Keratinocyte (primary cell): ENCODE measurements at regions not wholly inside any gene's neighbourhood (a gene's known extent, or its start where the extent isn't known, plus 50 kb on each side); places are given as distances from the start of the nearest gene placed in this dataset.

Experiments used
- DNase-seq: peaks from one replicate; pipeline ENCODE4 v3.0.0-alpha.2; 2011; ENCODE audit warnings: low read depth, missing footprints, low spot score
- FAIRE-seq: peaks from 2 replicates; lab custom pipeline; 2011; peaks lifted over from hg19 to GRCh38; lab: Jason Lieb, UNC
- H2AFZ ChIP-seq: 2 replicates; pipeline ENCODE4 v1.6.0; 2012; ENCODE audit warnings: low read length, control low read depth, inconsistent platforms; ENCODE audit not compliant: control insufficient read depth
- H3K27ac ChIP-seq: 2 replicates; pipeline ENCODE4 v1.5.1; 2011; ENCODE audit warnings: low read length; ENCODE audit not compliant: control insufficient read depth, insufficient read depth
- H3K27me3 ChIP-seq: 3 replicates; pipeline ENCODE4 v1.6.0; 2011; ENCODE audit warnings: low read length; ENCODE audit not compliant: control insufficient read depth, insufficient read depth; ENCODE audit errors: extremely low read depth
- H3K36me3 ChIP-seq, 2 experiments: 2 replicates in 1 of 2; 3 replicates in 1 of 2; pipeline ENCODE4 v1.5.1; 2011; ENCODE audit warnings: low read length in 2 of 2, mild to moderate bottlenecking in 1 of 2; ENCODE audit not compliant: control insufficient read depth in 2 of 2, insufficient read depth in 2 of 2; ENCODE audit errors: extremely low read depth in 1 of 2
- H3K4me1 ChIP-seq: 3 replicates; pipeline ENCODE4 v1.5.1; 2011; ENCODE audit warnings: low read length; ENCODE audit not compliant: control insufficient read depth, insufficient read depth; ENCODE audit errors: extremely low read depth
- H3K4me2 ChIP-seq: 3 replicates; pipeline ENCODE4 v1.6.0; 2011; ENCODE audit warnings: low read depth, low read length; ENCODE audit not compliant: control insufficient read depth, insufficient read depth; ENCODE audit errors: extremely low read depth
- H3K4me3 ChIP-seq, 3 experiments: fragments of 200-600 bp in 1 of 3; sonication (generic) in 1 of 3; 2 replicates in 2 of 3; 3 replicates in 1 of 3; pipeline ENCODE4 v1.5.1; 2011 to 2016; ENCODE audit warnings: low read length in 3 of 3, mild to moderate bottlenecking in 3 of 3, control low read depth in 2 of 3, inconsistent platforms in 1 of 3, low read depth in 1 of 3, mixed read lengths in 1 of 3, mixed run types in 1 of 3, moderate library complexity in 1 of 3; ENCODE audit not compliant: control insufficient read depth in 2 of 3, insufficient read depth in 2 of 3; ENCODE audit errors: extremely low read depth in 1 of 3
- H3K79me2 ChIP-seq: 2 replicates; pipeline ENCODE4 v1.6.0; 2012; ENCODE audit warnings: low read length; ENCODE audit not compliant: control insufficient read depth, insufficient read depth
- H3K9ac ChIP-seq: 3 replicates; pipeline ENCODE4 v1.6.0; 2011; ENCODE audit warnings: low read length; ENCODE audit not compliant: control insufficient read depth, insufficient read depth; ENCODE audit errors: extremely low read depth
- H3K9me1 ChIP-seq: 3 replicates; pipeline ENCODE4 v1.6.0; 2011; ENCODE audit warnings: low read length; ENCODE audit not compliant: control insufficient read depth, insufficient read depth; ENCODE audit errors: extremely low read depth
- H3K9me3 ChIP-seq: 2 replicates; pipeline ENCODE4 v1.5.1; 2012; ENCODE audit warnings: low read depth, low read length; ENCODE audit not compliant: control insufficient read depth
- H4K20me1 ChIP-seq: 3 replicates; pipeline ENCODE4 v1.6.0; 2011; ENCODE audit warnings: low read length; ENCODE audit not compliant: control insufficient read depth, insufficient read depth; ENCODE audit errors: extremely low read depth
- CTCF ChIP-seq, 3 experiments: IDR thresholded peaks in 1 of 3; conservative IDR thresholded peaks in 1 of 3; optimal IDR thresholded peaks in 1 of 3; 2 replicates in 2 of 3; 3 replicates in 1 of 3; pipeline versions ENCODE3 to v1.5.1; 2011; ENCODE audit warnings: low read length in 3 of 3, mild to moderate bottlenecking in 3 of 3, moderate library complexity in 2 of 3, control low read depth in 1 of 3, inconsistent platforms in 1 of 3; ENCODE audit not compliant: insufficient read depth in 2 of 3; ENCODE audit errors: extremely low read depth in 1 of 3
- EZH2 ChIP-seq: IDR thresholded peaks from one replicate; pipeline ENCODE4 v1.6.1; 2012; ENCODE audit warnings: inconsistent platforms, mild to moderate bottlenecking, low read length, moderate library complexity
- dilution Hi-C: fragments of 300-500 bp; cut with MboI; formaldehyde crosslinking; loops from one replicate; pipeline ENCODE4 v1.7.0; 2020; ENCODE audit warnings: low sequenced_read_pairs; ENCODE audit not compliant: extremely low pct_ligation_motif_present

GRCh38 chr6:147867433-147868226 is 359.1 kb downstream of the SAMD5 start:
- no peak overlapping the region for H3K4me3 ChIP-seq
- no peaks in the 10 kb centered on the region for H3K36me3 ChIP-seq
- no peak for TF ChIP-seq CTCF (optimal IDR thresholded peaks at IDR 0.05 in 1 of 3, IDR thresholded peaks at IDR 0.05 in 1 of 3, conservative IDR thresholded peaks at IDR 0.05 in 1 of 3; ENCODE audit: extremely low read depth in 1 of 3, insufficient read depth in 2 of 3, low read length in 3 of 3)
- TF ChIP-seq EZH2, result no peak
- no peak for FAIRE-seq
- dilution Hi-C loops, result no loop called here
- H3K27ac ChIP-seq, result no peak overlapping the region
- no peak overlapping the region for H3K9ac ChIP-seq
- no peaks in the 10 kb centered on the region for H3K4me1 ChIP-seq
- H3K27me3 ChIP-seq, result no peaks in the 10 kb centered on the region
- H3K79me2 ChIP-seq, result no peaks in the 10 kb centered on the region
- no peaks in the 10 kb centered on the region for H4K20me1 ChIP-seq
- H3K9me3 ChIP-seq, result no peaks in the 10 kb centered on the region
- no peak for DNase-seq
- no peak overlapping the region for H3K4me2 ChIP-seq
- H3K9me1 ChIP-seq, result no peaks in the 10 kb centered on the region
- H2AFZ ChIP-seq, result no peak overlapping the region

- no peak overlapping the region for H3K4me2 ChIP-seq
- no peak overlapping the region for H2AFZ ChIP-seq
- no peak overlapping the region for H3K9ac ChIP-seq
- TF ChIP-seq EZH2 (no peak), CTCF (optimal IDR thresholded peaks at IDR 0.05 in 1 of 3, IDR thresholded peaks at IDR 0.05 in 1 of 3, conservative IDR thresholded peaks at IDR 0.05 in 1 of 3; ENCODE audit: extremely low read depth in 1 of 3, insufficient read depth in 2 of 3, low read length in 3 of 3) (no peak)
- dilution Hi-C loops, result no loop called here
- DNase-seq (no peak), FAIRE-seq (no peak)
- no peaks in the 10 kb centered on the region for H3K36me3 ChIP-seq
- no peak overlapping the region for H3K27ac ChIP-seq
- H3K4me1 ChIP-seq, result no peaks in the 10 kb centered on the region
- no peaks in the 10 kb centered on the region for H3K9me1 ChIP-seq
- no peaks in the 10 kb centered on the region for H3K79me2 ChIP-seq
- H3K9me3 ChIP-seq, result no peaks in the 10 kb centered on the region
- no peaks in the 10 kb centered on the region for H4K20me1 ChIP-seq
- no peak overlapping the region for H3K4me3 ChIP-seq
- H3K27me3 ChIP-seq, result no peaks in the 10 kb centered on the region
Observed at GRCh38 chr6:147868427-147869190, 360.1 kb downstream of the SAMD5 start.
